Skin epidermis (tissue), 12 donors: ENCODE measurements at regions not wholly inside any gene's neighbourhood (a gene's known extent, or its start where the extent isn't known, plus 50 kb on each side); places are given as distances from the start of the nearest gene placed in this dataset.
A peak's percentile ranks its signal among the peaks of the same experiment; 100 is the strongest.
"Not testable (repeated sequence)": the region's sequence is repeated elsewhere in the genome, so short reads cannot be mapped to it uniquely, and the experiment has no call there.

ENCODE experiments used
- H3K27ac ChIP-seq, 21 experiments: fragments of 200-600 bp; sonication (generic) in 11 of 21; one replicate each; pipeline ENCODE4 v1.5.0; 2020; ENCODE audit warnings: mild to moderate bottlenecking in 3 of 21, inconsistent platforms in 2 of 21, moderate library complexity in 2 of 21
- H3K4me3 ChIP-seq, 7 experiments: fragments of 200-600 bp; sonication (generic) in 2 of 7; one replicate each; pipeline ENCODE4 v1.5.0; 2020; ENCODE audit warnings: inconsistent platforms in 2 of 7, mild to moderate bottlenecking in 2 of 7, moderate library complexity in 1 of 7

DNA sequence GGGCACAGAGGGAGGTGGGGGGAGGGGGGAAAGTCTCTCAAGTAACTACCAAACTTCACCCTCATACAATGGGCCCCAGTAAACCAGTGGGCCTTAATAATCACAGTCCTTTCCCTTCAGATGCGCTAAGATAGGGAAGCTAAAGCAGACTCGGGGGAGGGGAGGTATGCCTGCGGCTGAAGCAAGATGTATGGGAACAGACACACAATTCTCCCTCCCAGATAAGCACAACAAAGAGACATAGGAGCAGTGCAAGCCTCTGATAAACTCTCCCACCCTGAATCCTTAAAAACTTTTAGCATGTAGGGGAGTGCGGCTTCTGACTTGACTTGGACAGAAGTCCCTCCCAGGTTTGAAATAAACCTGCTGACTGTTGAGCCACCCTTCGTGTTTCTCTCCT is 54.7 kb downstream of the PROP1 start:
- H3K27ac ChIP-seq: not testable (repeated sequence)

GRCh38 chr5:177939246-177940171 is 56.5 kb downstream of the PROP1 start:
- H3K27ac ChIP-seq: peak overlapping the region in 1 of 21 experiments; percentile 5
- peak overlapping the region in 6 of 7 experiments; percentile 27 to 46 (median 31) for H3K4me3 ChIP-seq

More for the DNA sequence above, 54.7 kb downstream of the PROP1 start:
- H3K4me3 ChIP-seq: not testable (repeated sequence)

GRCh38 chr5:177938767-177939166 is 57.3 kb downstream of the PROP1 start:
- peak overlapping the region in 1 of 21 experiments; percentile 5 for H3K27ac ChIP-seq
- H3K4me3 ChIP-seq: peak overlapping the region in 1 of 7 experiments; percentile 46

GRCh38 chr5:177934233-177934632 is 61.8 kb downstream of the PROP1 start:
- not testable (repeated sequence) for H3K4me3 ChIP-seq, H3K27ac ChIP-seq

DNA sequence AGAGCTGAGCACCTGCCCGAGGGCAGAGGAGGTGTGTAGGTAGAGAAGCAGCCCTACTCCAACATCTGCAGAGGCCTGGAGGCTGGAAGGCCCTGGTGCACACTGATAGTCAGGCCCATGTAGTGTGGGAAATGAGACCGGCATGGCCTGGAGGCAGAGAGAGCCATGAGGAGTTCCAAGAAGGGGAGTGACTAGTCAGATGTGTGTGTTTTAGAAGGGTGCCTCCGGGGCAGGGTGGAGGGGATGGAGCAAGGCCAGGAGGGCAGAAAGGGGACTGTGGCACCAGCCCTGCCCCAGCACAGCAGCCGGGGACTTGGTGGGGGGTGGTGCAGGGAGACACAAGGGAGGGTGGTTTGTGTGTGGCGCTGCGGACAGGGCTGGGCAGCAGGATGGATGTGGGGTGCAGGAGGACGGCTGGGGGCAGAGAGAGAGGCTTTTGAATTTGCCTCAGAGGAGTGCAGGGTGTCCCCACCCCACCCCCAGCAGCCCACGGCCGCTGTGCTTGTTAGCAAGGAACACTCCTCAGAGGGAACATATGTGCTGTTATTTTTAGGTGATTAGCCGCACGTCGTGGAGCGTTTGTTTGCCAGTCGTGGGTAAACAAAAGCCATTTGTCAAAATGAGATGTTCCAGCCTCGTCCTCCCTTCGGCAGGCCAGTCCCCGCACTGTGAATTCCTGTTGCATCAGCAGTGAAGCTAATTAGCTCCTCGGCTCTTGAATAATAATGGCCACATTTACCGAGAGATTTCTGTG is 65.6 kb downstream of the PROP1 start:
- not testable (repeated sequence) for H3K4me3 ChIP-seq, H3K27ac ChIP-seq

DNA sequence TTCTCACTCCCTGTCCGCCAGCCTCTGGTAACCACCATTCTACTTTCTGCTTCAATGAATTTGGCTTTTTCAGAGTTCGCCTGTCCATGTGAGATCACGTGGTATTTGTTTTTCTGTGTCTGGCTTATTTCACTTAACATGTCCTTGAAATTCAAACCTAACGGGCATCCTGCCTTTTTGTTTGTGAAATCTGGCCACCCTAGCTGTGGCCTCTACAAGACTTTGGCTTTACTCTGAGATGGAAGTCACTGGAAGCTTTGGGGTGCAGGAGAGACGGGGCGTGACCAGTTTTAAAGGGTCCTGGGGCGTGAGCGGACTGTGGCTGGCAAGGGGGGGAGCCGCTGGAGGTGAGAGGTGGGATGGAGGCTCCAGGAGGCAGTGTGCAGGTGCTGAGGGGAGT is 66.4 kb downstream of the PROP1 start:
- H3K27ac ChIP-seq, H3K4me3 ChIP-seq: not testable (repeated sequence)

GRCh38 chr5:177927500-177927899 is 68.5 kb downstream of the PROP1 start:
- not testable (repeated sequence) for H3K27ac ChIP-seq, H3K4me3 ChIP-seq

GRCh38 chr5:177924577-177924976 is 71.5 kb downstream of the PROP1 start:
- not testable (repeated sequence) for H3K27ac ChIP-seq, H3K4me3 ChIP-seq

- H3K4me3 ChIP-seq, H3K27ac ChIP-seq: not testable (repeated sequence)
Observed at GRCh38 chr5:177923837-177924236, 72.2 kb downstream of the PROP1 start.

DNA sequence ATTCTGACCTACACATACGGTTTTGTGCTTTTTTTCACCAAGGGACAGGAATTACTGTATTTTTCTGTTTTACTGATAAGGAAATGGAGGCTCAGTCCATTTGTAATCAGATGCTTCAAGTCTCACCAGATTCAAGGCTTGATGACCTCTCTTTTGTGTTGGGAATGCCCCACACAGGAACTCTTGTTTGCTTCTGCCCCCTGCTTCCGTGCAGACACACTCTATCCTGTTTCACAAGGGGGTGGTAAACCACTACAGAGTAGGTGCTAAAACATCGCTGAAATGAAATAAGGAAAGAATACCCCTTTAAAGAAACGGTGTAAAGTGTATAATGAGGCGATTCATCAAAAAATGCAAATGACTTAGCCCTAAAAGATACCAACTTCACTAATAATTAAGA is 72.9 kb downstream of the PROP1 start:
- H3K4me3 ChIP-seq, H3K27ac ChIP-seq: not testable (repeated sequence)

DNA sequence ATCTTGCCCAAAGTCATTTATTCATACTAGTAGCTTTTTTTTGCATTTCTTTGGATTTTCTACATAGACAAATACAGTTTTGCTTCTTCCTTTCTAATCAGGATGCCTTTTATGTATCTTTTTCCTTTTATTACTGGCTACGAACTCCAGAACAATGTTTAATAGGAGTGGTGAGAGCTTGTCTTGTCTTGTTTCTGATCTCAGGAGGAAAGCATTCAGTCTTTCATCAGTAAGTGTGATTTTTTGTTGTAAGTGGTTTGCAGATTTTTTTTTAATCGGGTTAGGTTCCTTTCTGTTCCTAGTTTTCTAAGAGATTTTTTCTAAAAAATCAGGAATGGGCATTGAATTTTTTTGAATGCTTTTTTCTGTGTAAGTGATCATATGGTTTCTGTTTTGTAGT is 86.8 kb downstream of the PROP1 start:
- H3K27ac ChIP-seq: not testable (repeated sequence)

GRCh38 chr5:177902806-177903205 is 93.2 kb downstream of the PROP1 start:
- not testable (repeated sequence) for H3K4me3 ChIP-seq, H3K27ac ChIP-seq

More for the DNA sequence above, 86.8 kb downstream of the PROP1 start:
- not testable (repeated sequence) for H3K4me3 ChIP-seq

GRCh38 chr5:177900066-177900465 is 96.0 kb downstream of the PROP1 start:
- H3K4me3 ChIP-seq: not testable (repeated sequence)

DNA sequence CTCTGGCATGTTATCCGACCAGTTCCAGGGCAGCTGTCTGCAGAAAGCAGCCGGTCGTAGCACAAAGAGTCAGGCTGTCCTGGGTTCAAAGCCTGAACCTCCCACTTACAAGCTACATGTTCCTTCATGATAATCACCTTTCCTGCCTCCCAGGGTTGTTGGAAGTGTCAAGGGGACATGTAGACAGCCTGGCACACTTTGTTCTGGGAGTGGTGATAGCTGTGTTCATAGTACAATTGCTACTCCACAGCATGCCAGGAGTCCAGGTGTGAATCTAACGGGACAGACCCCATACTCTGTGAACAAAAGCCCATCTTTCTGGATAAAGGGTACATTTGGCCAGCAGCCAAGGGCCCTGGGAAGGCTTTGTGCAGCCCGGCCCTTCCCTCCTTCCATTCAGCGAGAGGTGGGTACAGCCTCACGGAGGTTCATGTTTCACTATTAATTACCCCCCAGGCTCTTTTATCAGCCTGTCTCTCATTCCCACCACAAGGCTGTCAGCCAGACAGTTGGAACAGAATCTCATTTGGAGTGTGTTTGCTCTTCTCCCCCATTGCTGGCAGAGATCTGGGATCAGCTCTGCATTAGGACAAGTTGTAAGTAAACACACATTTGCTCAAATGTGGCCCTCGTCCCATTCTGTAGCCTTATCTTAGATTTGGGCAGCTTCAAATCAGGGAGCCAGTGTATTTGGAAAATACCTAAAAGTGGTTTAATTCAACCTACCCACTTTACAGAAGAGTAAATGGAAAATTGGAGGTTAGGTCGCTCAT is 101.2 kb downstream of the PROP1 start:
- not testable (repeated sequence) for H3K27ac ChIP-seq

More at GRCh38 chr5:177900066-177900465, 96.0 kb downstream of the PROP1 start:
- H3K27ac ChIP-seq: not testable (repeated sequence)

GRCh38 chr5:177892357-177892665 is 103.7 kb downstream of the PROP1 start:
- H3K27ac ChIP-seq: not testable (repeated sequence)

More for the DNA sequence above, 101.2 kb downstream of the PROP1 start:
- not testable (repeated sequence) for H3K4me3 ChIP-seq

DNA sequence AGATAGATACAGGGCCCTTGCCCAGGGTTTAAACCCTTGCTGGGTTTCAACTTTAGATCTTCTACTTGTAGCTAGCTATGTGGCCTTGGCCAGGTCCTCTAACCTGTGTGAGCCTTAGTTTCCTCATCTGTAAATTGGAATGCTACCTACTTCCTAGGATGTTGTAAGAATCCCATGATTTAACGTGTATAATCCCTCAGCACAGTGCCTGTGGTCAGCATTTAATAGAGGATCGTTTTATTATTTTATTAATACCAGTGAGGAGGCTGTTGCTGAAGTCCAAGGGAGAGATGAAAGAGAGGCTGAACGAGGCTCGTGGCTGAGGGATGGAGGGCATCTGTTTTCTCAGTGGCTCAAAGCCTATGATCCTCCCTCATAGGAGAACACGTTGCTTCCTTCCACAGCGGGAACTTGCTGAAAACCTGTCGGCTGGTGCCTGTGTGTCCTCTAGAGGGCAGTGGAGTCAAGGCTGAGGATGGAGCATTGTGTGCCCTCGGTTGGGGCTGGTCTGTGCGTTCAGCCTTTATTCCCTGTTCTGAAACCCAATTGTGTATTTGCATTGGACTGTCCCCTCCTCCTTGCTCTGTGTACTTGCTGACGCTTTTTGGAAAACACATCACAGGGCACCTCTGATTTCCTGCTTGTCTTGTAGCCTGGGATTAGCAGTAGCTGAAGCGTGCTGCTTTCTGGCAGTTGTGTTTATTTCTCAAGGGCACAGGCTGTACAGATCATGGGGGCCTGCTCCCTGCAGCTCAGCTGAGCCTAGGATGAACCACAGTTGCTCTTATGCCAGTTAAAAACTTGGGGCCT is 104.3 kb downstream of the PROP1 start:
- not testable (repeated sequence) for H3K4me3 ChIP-seq, H3K27ac ChIP-seq

More at GRCh38 chr5:177892357-177892665, 103.7 kb downstream of the PROP1 start:
- not testable (repeated sequence) for H3K4me3 ChIP-seq

DNA sequence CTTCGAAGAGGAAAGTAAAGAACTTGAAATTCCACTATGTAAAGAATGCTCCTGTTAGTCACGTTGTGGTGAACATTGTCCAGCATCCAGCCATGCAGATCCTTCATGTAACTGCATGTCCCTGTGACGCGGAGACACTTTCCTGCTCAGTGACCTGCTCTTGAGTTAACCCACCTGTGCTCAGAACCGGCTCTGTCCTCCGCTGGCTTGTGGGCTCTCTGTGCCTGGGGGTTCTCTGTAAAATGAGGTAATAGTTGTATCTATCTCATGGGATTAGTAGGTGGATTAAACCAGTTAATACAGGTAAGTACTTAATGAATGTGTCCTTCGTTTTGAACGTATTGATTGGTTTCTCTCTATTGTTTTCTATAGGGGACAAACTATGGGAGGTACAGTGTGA is 100.6 kb upstream of the FAM153A start:
- not testable (repeated sequence) for H3K27ac ChIP-seq, H3K4me3 ChIP-seq

- H3K4me3 ChIP-seq: peak overlapping the region in 6 of 7 experiments; percentile 18 to 50 (median 32)
- not testable (repeated sequence) for H3K27ac ChIP-seq
Observed at GRCh38 chr5:177875900-177876238, 93.2 kb upstream of the FAM153A start.
